ENCODE measurements at regions not wholly inside any gene's neighbourhood (a gene's known extent, or its start where the extent isn't known, plus 50 kb on each side); places are given as distances from the start of the nearest gene placed in this dataset.

DNA sequence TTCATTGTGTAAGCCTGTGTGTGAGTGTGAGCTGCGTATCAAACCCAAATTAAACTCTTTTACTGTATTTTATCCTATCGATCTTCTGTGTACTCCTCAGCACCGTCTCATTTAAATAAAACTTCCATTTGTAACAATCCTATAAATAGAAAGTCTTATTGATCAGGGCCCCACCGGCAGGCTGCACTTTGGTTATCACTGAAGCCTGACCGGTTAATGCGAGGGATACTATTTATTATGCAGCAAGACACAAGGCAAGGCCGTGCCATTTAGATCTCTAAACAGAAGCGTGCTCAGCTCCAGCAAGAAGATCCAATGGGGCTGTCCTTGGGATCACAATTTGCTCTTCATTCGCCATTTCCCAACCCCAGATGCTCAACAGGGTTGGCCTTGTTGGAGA is 252.6 kb upstream of the TSHZ3 start:
- TF ChIP-seq, protein P1, sequence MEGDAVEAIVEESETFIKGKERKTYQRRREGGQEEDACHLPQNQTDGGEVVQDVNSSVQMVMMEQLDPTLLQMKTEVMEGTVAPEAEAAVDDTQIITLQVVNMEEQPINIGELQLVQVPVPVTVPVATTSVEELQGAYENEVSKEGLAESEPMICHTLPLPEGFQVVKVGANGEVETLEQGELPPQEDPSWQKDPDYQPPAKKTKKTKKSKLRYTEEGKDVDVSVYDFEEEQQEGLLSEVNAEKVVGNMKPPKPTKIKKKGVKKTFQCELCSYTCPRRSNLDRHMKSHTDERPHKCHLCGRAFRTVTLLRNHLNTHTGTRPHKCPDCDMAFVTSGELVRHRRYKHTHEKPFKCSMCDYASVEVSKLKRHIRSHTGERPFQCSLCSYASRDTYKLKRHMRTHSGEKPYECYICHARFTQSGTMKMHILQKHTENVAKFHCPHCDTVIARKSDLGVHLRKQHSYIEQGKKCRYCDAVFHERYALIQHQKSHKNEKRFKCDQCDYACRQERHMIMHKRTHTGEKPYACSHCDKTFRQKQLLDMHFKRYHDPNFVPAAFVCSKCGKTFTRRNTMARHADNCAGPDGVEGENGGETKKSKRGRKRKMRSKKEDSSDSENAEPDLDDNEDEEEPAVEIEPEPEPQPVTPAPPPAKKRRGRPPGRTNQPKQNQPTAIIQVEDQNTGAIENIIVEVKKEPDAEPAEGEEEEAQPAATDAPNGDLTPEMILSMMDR (IDR thresholded peaks at IDR 0.05; ENCODE audit: low read depth, low read length, poor library complexity, severe bottlenecking), result no peak
- TF ChIP-seq EZH2phosphoT487 (IDR thresholded peaks at IDR 0.05; ENCODE audit: borderline replicate concordance, low read length), result no peak
